ENCODE measurements at regions not wholly inside any gene's neighbourhood (a gene's known extent, or its start where the extent isn't known, plus 50 kb on each side); places are given as distances from the start of the nearest gene placed in this dataset.

DNA sequence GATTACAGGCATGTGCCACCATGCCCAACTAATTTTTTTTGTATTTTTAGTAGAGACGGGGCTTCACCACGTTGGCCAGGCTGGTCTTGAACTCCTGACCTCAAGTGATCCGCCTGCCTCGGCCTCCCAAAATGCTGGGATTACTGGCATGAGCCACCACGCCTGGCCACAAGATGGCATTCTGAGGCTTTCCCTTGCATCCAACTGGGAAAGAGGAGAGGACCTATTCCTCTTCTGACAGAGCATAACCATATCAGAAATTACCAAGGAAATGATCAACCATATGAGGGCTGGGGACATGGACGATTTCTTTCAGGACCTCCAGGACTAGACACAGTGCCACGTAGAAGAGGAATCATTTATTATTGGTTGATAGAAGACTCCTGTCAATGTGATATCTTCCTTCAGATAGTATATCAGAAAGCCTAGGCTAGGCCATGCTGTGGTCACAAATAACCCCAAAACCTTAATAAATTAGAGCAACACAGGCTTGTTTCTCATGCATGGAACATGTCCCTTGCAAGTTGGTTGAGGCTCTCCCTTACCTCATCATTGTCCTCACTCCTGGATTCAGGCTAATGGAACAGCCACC lies 372.3 kb upstream of the IL12A start:
- Histone ChIP-seq H3K36me3 (ENCODE audit: insufficient read depth) (no peaks in the 10 kb centered on the region), H4K20me1 (ENCODE audit: insufficient read depth) (no peaks in the 10 kb centered on the region), H3K9ac (no peak overlapping the region), H3K27ac (no peak overlapping the region), H3K4me1 (ENCODE audit: low read depth, poor library complexity, severe bottlenecking) (no peaks in the 10 kb centered on the region), H3K79me2 (ENCODE audit: insufficient read depth, low read depth) (no peaks in the 10 kb centered on the region), H3K4me2 (no peak overlapping the region), H3K4me3 (IDR thresholded peaks at IDR 0.05; ENCODE audit: insufficient read depth, low read depth, low read length) (no peak overlapping the region), H2AFZ (ENCODE audit: low read depth) (no peak overlapping the region), H3K27me3 (ENCODE audit: insufficient read depth, low read depth) (no peaks in the 10 kb centered on the region)
- TF ChIP-seq, protein P1, sequence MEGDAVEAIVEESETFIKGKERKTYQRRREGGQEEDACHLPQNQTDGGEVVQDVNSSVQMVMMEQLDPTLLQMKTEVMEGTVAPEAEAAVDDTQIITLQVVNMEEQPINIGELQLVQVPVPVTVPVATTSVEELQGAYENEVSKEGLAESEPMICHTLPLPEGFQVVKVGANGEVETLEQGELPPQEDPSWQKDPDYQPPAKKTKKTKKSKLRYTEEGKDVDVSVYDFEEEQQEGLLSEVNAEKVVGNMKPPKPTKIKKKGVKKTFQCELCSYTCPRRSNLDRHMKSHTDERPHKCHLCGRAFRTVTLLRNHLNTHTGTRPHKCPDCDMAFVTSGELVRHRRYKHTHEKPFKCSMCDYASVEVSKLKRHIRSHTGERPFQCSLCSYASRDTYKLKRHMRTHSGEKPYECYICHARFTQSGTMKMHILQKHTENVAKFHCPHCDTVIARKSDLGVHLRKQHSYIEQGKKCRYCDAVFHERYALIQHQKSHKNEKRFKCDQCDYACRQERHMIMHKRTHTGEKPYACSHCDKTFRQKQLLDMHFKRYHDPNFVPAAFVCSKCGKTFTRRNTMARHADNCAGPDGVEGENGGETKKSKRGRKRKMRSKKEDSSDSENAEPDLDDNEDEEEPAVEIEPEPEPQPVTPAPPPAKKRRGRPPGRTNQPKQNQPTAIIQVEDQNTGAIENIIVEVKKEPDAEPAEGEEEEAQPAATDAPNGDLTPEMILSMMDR (conservative IDR thresholded peaks at IDR 0.05; ENCODE audit: low read depth, low read length) = no peak

DNA sequence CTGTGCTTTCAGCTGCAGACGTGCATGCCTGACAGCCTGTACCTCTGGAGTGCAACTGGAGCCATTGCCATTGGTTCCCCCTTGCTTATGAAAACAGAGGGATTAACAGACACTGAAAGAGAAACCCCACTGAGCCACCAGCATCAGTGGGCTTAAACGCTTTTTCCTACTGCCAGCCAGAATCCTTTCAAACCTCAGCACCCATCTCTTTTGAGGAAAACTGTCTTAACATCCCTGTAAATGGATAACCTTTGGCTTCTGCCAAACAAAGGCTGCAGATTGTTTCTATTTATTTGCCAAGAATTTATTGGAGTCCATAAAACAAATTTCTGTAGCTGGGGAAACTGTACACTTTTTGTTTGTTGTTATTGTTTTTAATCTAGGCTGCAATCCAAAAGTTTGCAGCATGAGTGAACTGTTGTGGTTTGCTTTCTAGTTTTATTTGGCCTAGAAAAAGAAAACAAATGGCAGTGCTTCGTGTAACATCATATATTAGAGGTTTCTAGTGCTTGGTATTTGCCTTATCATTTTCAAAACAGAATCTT lies 369.2 kb upstream of the IL12A start:
- H3K4me2 ChIP-seq = no peak overlapping the region
- H4K20me1 ChIP-seq (ENCODE audit: insufficient read depth) = no peaks in the 10 kb centered on the region
- no peak overlapping the region for H2AFZ ChIP-seq (ENCODE audit: low read depth)
- no peak overlapping the region for H3K27ac ChIP-seq
- H3K36me3 ChIP-seq (ENCODE audit: insufficient read depth) = no peaks in the 10 kb centered on the region
- TF ChIP-seq, protein P1 (conservative IDR thresholded peaks at IDR 0.05; ENCODE audit: low read depth, low read length) = no peak
- no peaks in the 10 kb centered on the region for H3K27me3 ChIP-seq (ENCODE audit: insufficient read depth, low read depth)
- H3K4me1 ChIP-seq (ENCODE audit: low read depth, poor library complexity, severe bottlenecking) = no peaks in the 10 kb centered on the region
- no peak overlapping the region for H3K9ac ChIP-seq
- H3K4me3 ChIP-seq (IDR thresholded peaks at IDR 0.05; ENCODE audit: insufficient read depth, low read depth, low read length) = no peak overlapping the region
- H3K79me2 ChIP-seq (ENCODE audit: insufficient read depth, low read depth) = no peaks in the 10 kb centered on the region

DNA sequence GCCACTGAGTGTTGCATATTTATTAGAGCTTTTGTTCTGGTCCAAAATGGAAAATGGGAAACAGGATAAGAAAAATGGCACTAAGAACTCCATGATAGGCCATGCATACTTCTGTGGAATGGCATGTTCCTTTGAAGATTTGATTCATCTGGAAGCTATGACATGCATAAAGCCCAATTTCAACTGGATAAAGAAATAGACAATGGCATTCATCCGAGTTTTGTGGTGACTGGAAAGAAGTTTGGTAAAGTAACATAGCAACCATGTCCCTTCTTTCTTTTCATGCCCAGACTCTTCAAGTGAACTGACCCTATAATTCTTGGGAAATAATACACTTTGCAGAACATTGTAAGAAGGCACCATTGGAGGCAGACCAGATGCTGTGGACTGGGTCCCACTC lies 368.4 kb upstream of the IL12A start:
- no peak overlapping the region for H2AFZ ChIP-seq (ENCODE audit: low read depth)
- no peaks in the 10 kb centered on the region for H3K4me1 ChIP-seq (ENCODE audit: low read depth, poor library complexity, severe bottlenecking)
- no peak overlapping the region for H3K27ac ChIP-seq
- no peak overlapping the region for H3K4me2 ChIP-seq
- no peaks in the 10 kb centered on the region for H3K27me3 ChIP-seq (ENCODE audit: insufficient read depth, low read depth)
- H3K4me3 ChIP-seq (IDR thresholded peaks at IDR 0.05; ENCODE audit: insufficient read depth, low read depth, low read length) = no peak overlapping the region
- H3K36me3 ChIP-seq (ENCODE audit: insufficient read depth) = no peaks in the 10 kb centered on the region
- TF ChIP-seq, protein P1 (conservative IDR thresholded peaks at IDR 0.05; ENCODE audit: low read depth, low read length) = no peak
- no peak overlapping the region for H3K9ac ChIP-seq
- H4K20me1 ChIP-seq (ENCODE audit: insufficient read depth) = no peaks in the 10 kb centered on the region
- H3K79me2 ChIP-seq (ENCODE audit: insufficient read depth, low read depth) = no peaks in the 10 kb centered on the region

DNA sequence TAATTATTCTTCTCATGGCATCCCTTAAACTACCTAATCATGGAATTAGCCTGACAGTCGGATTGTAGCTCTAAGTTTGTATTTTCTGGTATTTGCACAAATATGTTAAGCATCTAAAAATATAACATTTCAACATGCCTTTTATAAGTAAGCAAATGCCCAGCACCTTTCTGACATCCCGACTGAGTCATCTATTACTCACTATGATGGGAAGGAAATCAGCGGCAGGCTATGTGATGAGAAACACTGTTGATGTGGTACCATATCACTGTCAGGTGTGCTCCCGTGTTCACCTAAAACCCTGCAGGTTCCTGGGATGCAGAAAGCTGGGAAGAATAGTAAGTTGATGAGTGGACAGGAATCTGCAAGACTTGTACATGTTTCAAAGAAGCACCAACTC lies 367.8 kb upstream of the IL12A start:
- Histone ChIP-seq H3K9ac (no peak overlapping the region), H3K4me1 (ENCODE audit: low read depth, poor library complexity, severe bottlenecking) (no peaks in the 10 kb centered on the region), H4K20me1 (ENCODE audit: insufficient read depth) (no peaks in the 10 kb centered on the region), H3K79me2 (ENCODE audit: insufficient read depth, low read depth) (no peaks in the 10 kb centered on the region), H3K36me3 (ENCODE audit: insufficient read depth) (no peaks in the 10 kb centered on the region), H3K4me2 (no peak overlapping the region), H3K27ac (no peak overlapping the region), H2AFZ (ENCODE audit: low read depth) (no peak overlapping the region), H3K4me3 (IDR thresholded peaks at IDR 0.05; ENCODE audit: insufficient read depth, low read depth, low read length) (no peak overlapping the region), H3K27me3 (ENCODE audit: insufficient read depth, low read depth) (no peaks in the 10 kb centered on the region)
- TF ChIP-seq, protein P1 (conservative IDR thresholded peaks at IDR 0.05; ENCODE audit: low read depth, low read length) = no peak

Data from KMS-11 (cell line).